Activated T-cell treated with anti-CD3 and anti-CD28 coated beads, Interleukin-2, amount 50 U/mL, for 4 hours (primary cell): ENCODE measurements at regions not wholly inside any gene's neighbourhood (a gene's known extent, or its start where the extent isn't known, plus 50 kb on each side); places are given as distances from the start of the nearest gene placed in this dataset.

Experiments used
- ATAC-seq, 2 donors: fragments of 200-7000 bp; cut with Tn5 transposase; one replicate each; pipeline ENCODE4 v1.10.0; 2021
- DNase-seq: peaks from one replicate; pipeline ENCODE4 v3.0.0-alpha.2; 2020
- H3K27me3 Mint-ChIP-seq: one replicate; pipeline ENCODE4 v1.8.0; 2021; ENCODE audit warnings: low read depth, mixed read lengths
- H3K36me3 Mint-ChIP-seq: one replicate; pipeline ENCODE4 v1.8.0; 2022; ENCODE audit warnings: mixed read lengths; ENCODE audit not compliant: insufficient read depth
- H3K4me1 Mint-ChIP-seq: one replicate; pipeline ENCODE4 v1.8.0; 2021; ENCODE audit warnings: low read depth, mixed read lengths
- H3K4me3 Mint-ChIP-seq: one replicate; pipeline ENCODE4 v1.8.0; 2021; ENCODE audit warnings: mild to moderate bottlenecking, moderate library complexity, mixed read lengths
- H3K9me3 Mint-ChIP-seq: one replicate; pipeline ENCODE4 v1.8.0; 2021; ENCODE audit warnings: mixed read lengths

GRCh38 chr16:63702981-63703590 lies 1418.8 kb downstream of the CDH11 start:
- no peak for DNase-seq
- Mint-ChIP-seq H3K36me3 (no peaks in the 10 kb centered on the region), H3K4me1 (no peaks in the 10 kb centered on the region), H3K9me3 (peaks cover 21% of the 10 kb centered on the region), H3K27me3 (no peaks in the 10 kb centered on the region), H3K4me3 (no peak overlapping the region)
- ATAC-seq = no peak

GRCh38 chr16:63697736-63698135 lies 1424.1 kb downstream of the CDH11 start:
- no peak overlapping the region for H3K4me3 Mint-ChIP-seq
- H3K9me3 Mint-ChIP-seq = peaks cover 16% of the 10 kb centered on the region
- H3K4me1 Mint-ChIP-seq = no peaks in the 10 kb centered on the region
- ATAC-seq (no peak), DNase-seq (no peak)
- no peaks in the 10 kb centered on the region for H3K36me3 Mint-ChIP-seq
- no peaks in the 10 kb centered on the region for H3K27me3 Mint-ChIP-seq

GRCh38 chr16:63695347-63695746 lies 1426.5 kb downstream of the CDH11 start:
- Mint-ChIP-seq H3K36me3 (no peaks in the 10 kb centered on the region), H3K4me1 (no peaks in the 10 kb centered on the region), H3K27me3 (no peaks in the 10 kb centered on the region), H3K4me3 (no peak overlapping the region), H3K9me3 (peaks cover 15% of the 10 kb centered on the region)
- ATAC-seq = no peak
- no peak for DNase-seq

GRCh38 chr16:63690961-63691360 lies 1430.9 kb downstream of the CDH11 start:
- DNase-seq = no peak
- Mint-ChIP-seq H3K9me3 (peaks cover 16% of the 10 kb centered on the region), H3K4me1 (no peaks in the 10 kb centered on the region), H3K36me3 (no peaks in the 10 kb centered on the region), H3K27me3 (no peaks in the 10 kb centered on the region), H3K4me3 (no peak overlapping the region)
- ATAC-seq = no peak

GRCh38 chr16:63690267-63690666 lies 1431.6 kb downstream of the CDH11 start:
- H3K9me3 Mint-ChIP-seq = peaks cover 20% of the 10 kb centered on the region
- H3K4me3 Mint-ChIP-seq = no peak overlapping the region
- ATAC-seq (no peak), DNase-seq (no peak)
- H3K4me1 Mint-ChIP-seq = no peaks in the 10 kb centered on the region
- no peaks in the 10 kb centered on the region for H3K36me3 Mint-ChIP-seq
- H3K27me3 Mint-ChIP-seq = no peaks in the 10 kb centered on the region

GRCh38 chr16:63689068-63689467 lies 1432.8 kb downstream of the CDH11 start:
- no peak for ATAC-seq
- Mint-ChIP-seq H3K36me3 (no peaks in the 10 kb centered on the region), H3K4me1 (no peaks in the 10 kb centered on the region), H3K9me3 (peaks cover 25% of the 10 kb centered on the region), H3K27me3 (no peaks in the 10 kb centered on the region), H3K4me3 (no peak overlapping the region)
- no peak for DNase-seq

- DNase-seq = no peak
- H3K27me3 Mint-ChIP-seq = no peaks in the 10 kb centered on the region
- no peak overlapping the region for H3K4me3 Mint-ChIP-seq
- no peaks in the 10 kb centered on the region for H3K4me1 Mint-ChIP-seq
- no peaks in the 10 kb centered on the region for H3K36me3 Mint-ChIP-seq
- no peak for ATAC-seq
- H3K9me3 Mint-ChIP-seq = peaks cover 16% of the 10 kb centered on the region
Observed at GRCh38 chr16:63684149-63685101, 1437.4 kb downstream of the CDH11 start.

GRCh38 chr16:63682844-63683243 lies 1439.0 kb downstream of the CDH11 start:
- ATAC-seq = no peak
- DNase-seq = no peak
- H3K4me1 Mint-ChIP-seq = no peaks in the 10 kb centered on the region
- H3K27me3 Mint-ChIP-seq = no peaks in the 10 kb centered on the region
- no peaks in the 10 kb centered on the region for H3K36me3 Mint-ChIP-seq
- H3K4me3 Mint-ChIP-seq = no peak overlapping the region
- peaks cover 21% of the 10 kb centered on the region for H3K9me3 Mint-ChIP-seq

- Mint-ChIP-seq H3K36me3 (no peaks in the 10 kb centered on the region), H3K9me3 (peaks cover 26% of the 10 kb centered on the region), H3K4me3 (no peak overlapping the region), H3K27me3 (no peaks in the 10 kb centered on the region), H3K4me1 (no peaks in the 10 kb centered on the region)
- ATAC-seq (no peak), DNase-seq (no peak)
Observed at GRCh38 chr16:63672493-63672892, 1449.4 kb downstream of the CDH11 start.

- no peaks in the 10 kb centered on the region for H3K4me1 Mint-ChIP-seq
- no peaks in the 10 kb centered on the region for H3K36me3 Mint-ChIP-seq
- ATAC-seq (no peak), DNase-seq (no peak)
- H3K9me3 Mint-ChIP-seq = peaks cover 7% of the 10 kb centered on the region
- no peaks in the 10 kb centered on the region for H3K27me3 Mint-ChIP-seq
- no peak overlapping the region for H3K4me3 Mint-ChIP-seq
Observed at GRCh38 chr16:63663155-63663554, 1458.7 kb downstream of the CDH11 start.

GRCh38 chr16:63655846-63656245 lies 1466.0 kb downstream of the CDH11 start:
- no peak for DNase-seq
- peaks cover 12% of the 10 kb centered on the region for H3K9me3 Mint-ChIP-seq

GRCh38 chr16:63653044-63653839 lies 1468.6 kb downstream of the CDH11 start:
- DNase-seq (no peak), ATAC-seq (no peak)
- Mint-ChIP-seq H3K9me3 (peaks cover 12% of the 10 kb centered on the region), H3K27me3 (no peaks in the 10 kb centered on the region), H3K4me1 (no peaks in the 10 kb centered on the region), H3K4me3 (no peak overlapping the region), H3K36me3 (no peaks in the 10 kb centered on the region)

More at GRCh38 chr16:63655846-63656245, 1466.0 kb downstream of the CDH11 start:
- ATAC-seq = no peak
- Mint-ChIP-seq H3K4me1 (no peaks in the 10 kb centered on the region), H3K36me3 (no peaks in the 10 kb centered on the region), H3K4me3 (no peak overlapping the region), H3K27me3 (no peaks in the 10 kb centered on the region)

- H3K36me3 Mint-ChIP-seq = no peaks in the 10 kb centered on the region
- H3K4me3 Mint-ChIP-seq = no peak overlapping the region
- no peaks in the 10 kb centered on the region for H3K4me1 Mint-ChIP-seq
- no peak for DNase-seq
- H3K9me3 Mint-ChIP-seq = peaks cover 17% of the 10 kb centered on the region
- no peak for ATAC-seq
- no peaks in the 10 kb centered on the region for H3K27me3 Mint-ChIP-seq
Observed at GRCh38 chr16:63652091-63652490, 1469.8 kb downstream of the CDH11 start.

GRCh38 chr16:63650550-63650949 lies 1471.3 kb downstream of the CDH11 start:
- Mint-ChIP-seq H3K9me3 (peaks cover 21% of the 10 kb centered on the region), H3K4me3 (no peak overlapping the region), H3K27me3 (no peaks in the 10 kb centered on the region), H3K36me3 (no peaks in the 10 kb centered on the region), H3K4me1 (no peaks in the 10 kb centered on the region)
- no peak for ATAC-seq
- no peak for DNase-seq
